Lung (tissue), 11 donors: ENCODE measurements at regions not wholly inside any gene's neighbourhood (a gene's known extent, or its start where the extent isn't known, plus 50 kb on each side); places are given as distances from the start of the nearest gene placed in this dataset.

Source experiments
- ATAC-seq: fragments of 200-7000 bp; cut with Tn5 transposase; one replicate; pipeline ENCODE4 v1.9.1; 2020; ENCODE audit warnings: moderate number of reproducible peaks; ENCODE audit not compliant: insufficient read depth, low FRiP score
- DNase-seq, 3 donors: peaks; one replicate each; pipeline ENCODE4 v3.0.0-alpha.2; 2013 to 2017
- H3K27ac ChIP-seq, 2 donors: one replicate each; pipeline ENCODE4 v1.5.1; 2013; ENCODE audit warnings: mild to moderate bottlenecking in 2 of 2, moderate library complexity in 2 of 2, control low read depth in 1 of 2, inconsistent platforms in 1 of 2, low read depth in 1 of 2, low read length in 1 of 2
- H3K27me3 ChIP-seq, 3 donors: one replicate each; pipeline ENCODE4 v1.5.1; 2013; ENCODE audit warnings: low read length in 2 of 3; ENCODE audit not compliant: control insufficient read depth in 3 of 3, insufficient read depth in 3 of 3
- H3K36me3 ChIP-seq, 4 donors: one replicate each; pipeline ENCODE4 v1.5.1; 2013; ENCODE audit warnings: low read length in 4 of 4, mild to moderate bottlenecking in 1 of 4, moderate library complexity in 1 of 4; ENCODE audit not compliant: control insufficient read depth in 4 of 4, insufficient read depth in 4 of 4
- H3K4me1 ChIP-seq, 5 donors: one replicate each; pipeline ENCODE4 v1.5.1; 2013; ENCODE audit warnings: low read length in 5 of 5, mild to moderate bottlenecking in 2 of 5, moderate library complexity in 1 of 5; ENCODE audit not compliant: control insufficient read depth in 5 of 5, insufficient read depth in 5 of 5
- H3K4me3 ChIP-seq: one replicate; pipeline ENCODE4 v1.5.1; 2013; ENCODE audit warnings: mild to moderate bottlenecking, control low read depth, moderate library complexity
- H3K9ac ChIP-seq, 2 donors: one replicate each; pipeline ENCODE4 v1.5.1; 2013; ENCODE audit warnings: low read length in 2 of 2, control low read depth in 1 of 2; ENCODE audit not compliant: insufficient read depth in 1 of 2
- H3K9me3 ChIP-seq, 4 donors: one replicate each; pipeline ENCODE4 v1.5.1; 2013; ENCODE audit warnings: low read length in 3 of 4, mild to moderate bottlenecking in 1 of 4, moderate library complexity in 1 of 4; ENCODE audit not compliant: control insufficient read depth in 4 of 4, insufficient read depth in 3 of 4
- WGBS, 2 donors: extraction: QIAGEN DNeasy Blood & Tissue Kit; methylation state at CpG; one replicate each; pipeline ENCODE4 v1.1.7; 2013; 5-methylcytosine and 5-hydroxymethylcytosine counted together
- TF ChIP-seq, protein P1 (sequence below): IDR thresholded peaks from 2 replicates; pipeline ENCODE4 v1.5.1; 2012; ENCODE audit warnings: mild to moderate bottlenecking; ENCODE audit errors: control extremely low read depth, extremely low read depth
- donor health status: control.
- donor health status: control.
- donor health status: Bipolar disorder and iron deficiency.
- donor health status: healthy.
- donor health status: DM: yes; HTN: yes; CAD: no.

DNA sequence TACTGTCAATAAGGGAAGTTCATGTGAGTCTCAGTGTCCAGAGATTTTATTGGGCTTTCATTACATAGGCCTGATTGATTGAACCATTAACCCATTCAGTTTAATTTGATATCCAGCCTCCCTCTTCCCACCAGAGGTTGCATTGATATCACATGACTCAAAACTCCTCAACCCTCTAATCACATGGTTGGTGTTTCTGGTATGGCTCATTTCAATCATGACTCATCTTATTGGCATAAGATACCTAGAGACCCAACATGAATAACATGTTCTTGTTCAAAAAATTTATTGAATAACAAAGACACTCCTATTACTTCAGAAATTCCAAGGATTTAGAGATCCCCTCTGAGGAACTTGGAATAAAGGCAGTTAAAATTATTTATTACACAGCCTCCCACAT lies 982.2 kb downstream of the TLE1 start:
- Histone ChIP-seq H3K36me3 (no peaks in the 10 kb centered on the region), H3K9me3 (peaks cover 0 to 6% (median 2%) of the 10 kb centered on the region in 4 donors), H3K4me3 (no peak overlapping the region), H3K4me1 (no peaks in the 10 kb centered on the region), H3K27me3 (no peaks in the 10 kb centered on the region), H3K27ac (no peak overlapping the region), H3K9ac (no peak overlapping the region)
- TF ChIP-seq, protein P1, sequence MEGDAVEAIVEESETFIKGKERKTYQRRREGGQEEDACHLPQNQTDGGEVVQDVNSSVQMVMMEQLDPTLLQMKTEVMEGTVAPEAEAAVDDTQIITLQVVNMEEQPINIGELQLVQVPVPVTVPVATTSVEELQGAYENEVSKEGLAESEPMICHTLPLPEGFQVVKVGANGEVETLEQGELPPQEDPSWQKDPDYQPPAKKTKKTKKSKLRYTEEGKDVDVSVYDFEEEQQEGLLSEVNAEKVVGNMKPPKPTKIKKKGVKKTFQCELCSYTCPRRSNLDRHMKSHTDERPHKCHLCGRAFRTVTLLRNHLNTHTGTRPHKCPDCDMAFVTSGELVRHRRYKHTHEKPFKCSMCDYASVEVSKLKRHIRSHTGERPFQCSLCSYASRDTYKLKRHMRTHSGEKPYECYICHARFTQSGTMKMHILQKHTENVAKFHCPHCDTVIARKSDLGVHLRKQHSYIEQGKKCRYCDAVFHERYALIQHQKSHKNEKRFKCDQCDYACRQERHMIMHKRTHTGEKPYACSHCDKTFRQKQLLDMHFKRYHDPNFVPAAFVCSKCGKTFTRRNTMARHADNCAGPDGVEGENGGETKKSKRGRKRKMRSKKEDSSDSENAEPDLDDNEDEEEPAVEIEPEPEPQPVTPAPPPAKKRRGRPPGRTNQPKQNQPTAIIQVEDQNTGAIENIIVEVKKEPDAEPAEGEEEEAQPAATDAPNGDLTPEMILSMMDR, result no peak
- no peak for DNase-seq
- ATAC-seq, result no peak

- Histone ChIP-seq H3K27ac (no peak overlapping the region), H3K4me1 (peaks cover 0 to 14% (median 0%) of the 10 kb centered on the region in 5 donors), H3K36me3 (no peaks in the 10 kb centered on the region), H3K9ac (no peak overlapping the region), H3K27me3 (no peaks in the 10 kb centered on the region), H3K9me3 (no peaks in the 10 kb centered on the region), H3K4me3 (no peak overlapping the region)
- ATAC-seq (no peak), DNase-seq (no peak)
- TF ChIP-seq, protein P1, result no peak
Measured at GRCh38 chr9:80701061-80701460, 988.3 kb downstream of the TLE1 start.

DNA sequence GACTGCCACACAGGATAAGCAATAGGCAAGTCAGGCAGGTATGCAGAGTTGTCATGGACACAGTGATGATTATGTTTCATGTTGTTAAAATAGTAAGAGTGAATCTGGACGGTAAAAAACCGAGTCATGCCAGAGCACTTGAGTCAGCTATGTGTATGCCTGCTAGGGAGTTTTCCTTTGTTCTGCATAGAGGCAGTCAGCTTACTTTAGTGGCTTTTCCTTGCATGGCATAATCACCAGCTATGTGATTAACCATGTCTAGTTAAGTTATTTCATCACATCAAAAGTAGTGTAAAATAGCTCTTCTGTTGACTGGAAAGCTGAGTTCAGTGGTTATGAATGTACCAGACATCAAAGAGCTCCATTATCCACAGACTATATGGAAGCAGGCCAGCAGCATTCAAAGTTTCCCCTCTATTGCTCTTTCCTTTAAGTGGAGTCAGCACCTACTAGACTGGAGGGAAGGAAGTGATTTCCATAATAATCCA lies 989.8 kb downstream of the TLE1 start:
- TF ChIP-seq, protein P1, result no peak
- Histone ChIP-seq H3K4me1 (peaks cover 0 to 14% (median 0%) of the 10 kb centered on the region in 5 donors), H3K4me3 (no peak overlapping the region), H3K9ac (no peak overlapping the region), H3K27me3 (no peaks in the 10 kb centered on the region), H3K27ac (no peak overlapping the region), H3K36me3 (no peaks in the 10 kb centered on the region), H3K9me3 (no peaks in the 10 kb centered on the region)
- ATAC-seq (no peak), DNase-seq (peak; percentile 54 to 81 (median 75))
- WGBS, 2 donors, result 47 to 49% methylated on average over 2 of the region's 2 CpGs

DNA sequence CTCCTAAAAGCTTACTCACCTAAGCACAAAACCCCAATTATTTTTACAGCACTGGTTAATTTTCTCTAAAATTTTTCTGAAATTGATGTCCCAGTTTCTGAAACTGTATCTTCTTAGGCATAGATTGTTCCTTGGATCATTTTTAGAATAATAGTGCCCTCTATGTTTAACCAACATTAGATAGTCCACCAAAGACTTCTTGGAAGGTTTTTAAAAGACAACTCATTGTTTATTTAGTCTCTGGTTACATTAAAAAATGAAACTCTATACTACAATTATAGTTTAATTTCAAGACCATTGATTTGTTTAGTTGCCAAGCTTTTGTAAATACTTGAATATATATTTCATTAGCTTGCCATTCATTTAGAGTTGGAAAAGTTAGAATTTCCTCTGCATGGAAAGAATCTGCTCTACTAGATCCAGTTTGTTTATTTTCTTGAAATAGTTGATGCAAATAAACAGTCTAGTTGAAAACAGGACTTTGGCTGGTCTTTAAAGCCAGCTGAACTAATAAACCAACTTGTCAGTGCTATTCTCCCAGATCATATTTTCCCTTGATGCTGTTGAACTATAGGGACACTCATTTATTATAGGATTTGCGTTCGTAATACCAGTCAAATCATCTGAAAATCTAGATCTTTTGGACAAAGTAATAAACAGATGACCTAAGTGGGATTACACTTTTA lies 990.5 kb downstream of the TLE1 start:
- Histone ChIP-seq H3K9me3 (no peaks in the 10 kb centered on the region), H3K27ac (no peak overlapping the region), H3K4me1 (peaks cover 0 to 14% (median 0%) of the 10 kb centered on the region in 5 donors), H3K36me3 (no peaks in the 10 kb centered on the region), H3K27me3 (no peaks in the 10 kb centered on the region), H3K4me3 (no peak overlapping the region), H3K9ac (no peak overlapping the region)
- 69 to 81% methylated on average over 2 of the region's 2 CpGs for WGBS, 2 donors
- ATAC-seq, result no peak
- TF ChIP-seq, protein P1, result no peak
- DNase-seq, result peak in 2 of 3 donors; percentile 78 to 79
